Kidney tubule cell (primary cell): ENCODE measurements at regions not wholly inside any gene's neighbourhood (a gene's known extent, or its start where the extent isn't known, plus 50 kb on each side); places are given as distances from the start of the nearest gene placed in this dataset.
A peak's percentile ranks its signal among the peaks of the same experiment; 100 is the strongest.

Experiments
- DNase-seq: peaks from one replicate; pipeline ENCODE4 v3.0.0-alpha.2; 2018; ENCODE audit warnings: low spot score

GRCh38 chr12:84676787-84677186 lies 235.8 kb downstream of the SLC6A15 start:
- DNase-seq, result no peak

DNA sequence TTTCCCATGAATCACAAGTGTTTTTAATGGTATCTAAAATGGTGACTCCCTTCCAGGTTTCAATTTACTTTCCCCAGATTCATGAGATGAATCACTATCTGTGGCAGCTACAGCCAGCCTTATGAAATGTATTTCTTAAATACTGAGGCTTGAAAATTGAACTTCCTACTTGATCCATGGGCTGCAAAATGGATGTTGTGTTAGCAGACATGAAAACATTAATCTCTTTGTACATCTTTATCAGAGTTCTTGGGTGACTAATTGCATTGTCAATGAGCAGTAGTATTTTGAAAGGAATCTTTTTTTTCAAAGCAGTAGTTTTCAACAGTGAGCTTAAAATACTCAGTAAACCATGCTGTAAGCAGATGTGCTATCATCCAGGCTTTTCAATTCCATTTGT lies 250.8 kb downstream of the SLC6A15 start:
- DNase-seq, result no peak

DNA sequence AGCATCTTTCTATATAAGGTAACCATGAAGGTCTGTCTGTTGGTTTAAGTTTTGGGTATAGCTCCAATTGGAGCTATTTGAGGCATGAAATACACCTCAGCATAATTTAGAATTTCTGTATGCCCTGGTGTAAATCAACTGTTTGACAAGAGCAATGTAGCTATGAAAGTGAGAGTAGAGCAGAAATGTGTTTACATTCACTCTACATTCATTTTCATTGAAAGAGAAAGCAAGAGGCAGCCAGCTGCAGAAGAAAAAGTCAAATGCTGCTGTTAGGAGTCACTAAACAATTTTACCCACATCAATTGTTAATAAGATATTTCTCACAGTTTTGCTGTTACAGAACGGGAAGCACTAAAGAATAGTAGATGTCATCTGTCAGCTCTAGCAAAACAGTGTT lies 252.5 kb downstream of the SLC6A15 start:
- DNase-seq, result no peak

DNA sequence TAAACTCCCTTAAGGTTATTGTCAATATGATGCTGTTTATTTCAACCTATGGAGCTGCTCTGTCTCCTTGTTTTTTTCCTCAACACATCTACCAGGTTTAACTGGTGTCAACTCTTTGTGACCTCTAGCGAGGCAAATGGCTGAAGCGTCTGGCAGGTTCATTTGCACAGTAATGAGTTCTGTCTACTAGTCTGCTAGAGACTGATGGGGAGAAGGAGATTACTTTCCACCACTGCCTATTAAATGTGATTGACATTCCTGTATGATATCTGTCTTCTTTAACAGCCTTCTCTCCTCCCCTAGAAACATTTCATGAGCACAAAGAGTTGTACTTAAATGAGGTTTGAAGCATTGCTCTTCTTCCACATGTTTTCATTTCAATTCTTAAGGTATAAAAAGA lies 253.7 kb downstream of the SLC6A15 start:
- no peak for DNase-seq

DNA sequence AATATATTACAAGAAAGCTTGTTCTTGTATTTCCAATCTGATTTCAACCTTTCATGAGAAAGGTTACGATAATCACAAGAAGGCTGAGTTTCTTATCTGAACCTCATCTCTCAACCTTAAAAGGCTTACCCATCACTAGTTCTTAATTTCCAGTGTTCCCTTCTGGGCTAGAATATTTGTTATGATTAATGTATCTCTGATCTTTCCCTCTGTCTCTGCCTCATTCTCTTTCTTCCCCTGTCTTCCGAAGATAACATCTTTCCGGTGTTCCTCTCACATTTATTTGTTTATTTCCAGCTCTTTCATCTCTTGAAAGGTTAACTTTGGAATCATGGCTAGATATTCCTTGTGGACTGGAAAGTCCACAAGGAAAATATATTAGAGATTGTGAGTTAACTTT lies 255.9 kb downstream of the SLC6A15 start:
- no peak for DNase-seq

GRCh38 chr12:84653482-84653881 lies 259.1 kb downstream of the SLC6A15 start:
- no peak for DNase-seq

GRCh38 chr12:84648425-84648824 lies 264.2 kb downstream of the SLC6A15 start:
- no peak for DNase-seq

- no peak for DNase-seq
Observed at GRCh38 chr12:84644908-84645307, 267.7 kb downstream of the SLC6A15 start.

DNA sequence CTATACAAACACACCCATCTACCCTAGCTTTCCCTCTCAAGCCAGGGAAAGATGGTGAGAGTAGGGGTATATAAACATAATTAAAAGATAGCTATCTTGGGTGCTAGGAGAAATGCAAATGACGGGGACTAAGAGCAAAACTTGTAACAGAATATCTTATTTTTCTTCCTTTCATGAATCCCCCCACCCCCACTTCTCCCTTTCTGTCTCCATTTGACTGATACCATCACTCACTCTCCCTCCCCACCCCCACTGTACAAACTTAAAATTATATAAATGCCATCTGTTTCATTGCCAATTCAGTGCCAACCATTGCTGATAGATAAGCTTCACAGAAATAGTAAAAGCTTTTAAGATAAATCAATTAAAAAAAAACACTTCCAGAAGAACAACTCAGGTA lies 268.6 kb downstream of the SLC6A15 start:
- no peak for DNase-seq

- no peak for DNase-seq
Observed at GRCh38 chr12:84641940-84642545, 270.6 kb downstream of the SLC6A15 start.

DNA sequence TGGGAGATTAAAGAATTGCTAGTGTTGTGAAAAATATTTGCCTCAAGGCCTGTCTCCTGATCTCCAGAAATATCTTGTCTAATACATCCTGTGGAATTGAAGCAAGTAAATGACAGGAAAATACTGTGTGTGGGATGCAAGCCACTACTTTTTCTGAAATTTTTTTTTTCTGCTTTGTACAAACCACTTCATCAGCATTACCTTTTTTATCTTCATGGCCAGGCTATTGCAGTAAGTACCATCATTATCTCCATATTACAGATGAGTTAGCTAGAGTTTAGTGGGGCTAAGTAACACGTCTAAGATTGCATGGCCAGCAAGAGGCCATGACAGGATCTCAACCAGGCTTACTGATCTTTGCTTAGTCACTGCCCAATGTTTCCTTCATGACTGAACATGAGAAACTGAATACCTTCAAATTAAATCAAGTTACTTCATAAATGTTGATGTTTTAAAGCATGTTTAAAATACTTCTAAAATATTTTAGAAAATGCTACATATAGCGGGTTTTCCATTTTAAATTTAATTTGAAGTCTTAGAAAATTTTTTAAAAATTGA lies 273.7 kb downstream of the SLC6A15 start:
- peak; percentile 8 for DNase-seq

GRCh38 chr12:84637926-84638325 lies 274.7 kb downstream of the SLC6A15 start:
- DNase-seq, result peak; percentile 11

GRCh38 chr12:84636801-84637290 lies 275.8 kb downstream of the SLC6A15 start:
- peak; percentile 22 for DNase-seq

DNA sequence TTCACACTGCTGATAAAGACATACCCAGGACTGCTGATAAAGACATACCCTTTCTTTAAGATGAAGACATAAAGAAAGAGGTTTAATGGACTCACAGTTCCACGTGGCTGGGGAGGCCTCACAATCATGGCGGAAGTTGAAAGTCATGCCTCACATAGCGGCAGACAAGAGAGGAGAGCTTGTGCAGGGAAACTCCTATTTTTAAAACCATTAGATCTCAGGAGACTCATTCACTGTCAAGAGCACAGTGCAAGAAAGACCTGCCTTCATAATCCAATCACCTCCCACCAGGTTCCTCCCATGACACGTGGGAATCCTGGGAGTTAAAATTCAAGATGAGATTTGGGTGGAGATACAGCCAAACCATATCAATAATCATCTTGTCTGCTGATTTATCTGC lies 278.1 kb downstream of the SLC6A15 start:
- no peak for DNase-seq

DNA sequence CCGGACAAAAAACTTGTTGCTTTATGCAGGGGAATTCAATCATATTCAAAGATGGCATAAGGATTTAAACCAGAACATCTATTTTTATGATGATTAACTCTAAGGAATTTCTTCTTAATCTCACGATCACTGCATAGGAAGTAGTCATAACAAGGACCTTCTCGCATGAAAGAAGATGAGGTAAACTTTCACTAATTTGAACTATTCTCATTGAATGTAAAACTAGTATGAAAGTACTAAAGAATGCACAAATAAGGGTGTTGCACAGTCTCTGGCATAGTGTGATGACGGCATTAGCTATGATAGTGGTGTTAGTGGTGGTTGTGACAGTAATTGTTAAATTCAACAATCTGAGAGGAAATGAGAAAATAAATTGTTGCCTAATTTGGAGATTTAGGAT lies 280.0 kb downstream of the SLC6A15 start:
- peak; percentile 80 for DNase-seq

- no peak for DNase-seq
Observed at GRCh38 chr12:84631020-84631419, 281.6 kb downstream of the SLC6A15 start.

GRCh38 chr12:84627593-84627992 lies 285.0 kb downstream of the SLC6A15 start:
- DNase-seq, result no peak

DNA sequence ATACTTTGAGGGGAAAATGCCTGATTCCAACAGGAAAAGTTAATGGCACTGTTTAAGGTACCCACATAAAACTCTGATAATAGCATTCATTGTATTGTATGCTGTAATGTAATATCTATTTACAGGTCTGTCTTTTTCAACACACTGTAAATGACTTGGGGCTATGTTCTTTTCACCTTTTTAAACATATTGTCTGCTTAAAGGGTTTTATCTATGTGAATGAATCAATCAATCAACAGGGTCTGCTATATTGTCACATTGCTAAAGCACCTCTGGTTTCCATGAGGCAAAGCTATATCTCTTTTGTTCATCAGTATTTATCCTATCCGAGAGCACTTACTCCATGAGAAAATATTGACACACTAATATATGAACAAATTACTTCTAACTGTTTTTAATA lies 288.0 kb downstream of the SLC6A15 start:
- no peak for DNase-seq

- DNase-seq, result no peak
Observed at GRCh38 chr12:84619053-84619571, 293.5 kb downstream of the SLC6A15 start.

DNA sequence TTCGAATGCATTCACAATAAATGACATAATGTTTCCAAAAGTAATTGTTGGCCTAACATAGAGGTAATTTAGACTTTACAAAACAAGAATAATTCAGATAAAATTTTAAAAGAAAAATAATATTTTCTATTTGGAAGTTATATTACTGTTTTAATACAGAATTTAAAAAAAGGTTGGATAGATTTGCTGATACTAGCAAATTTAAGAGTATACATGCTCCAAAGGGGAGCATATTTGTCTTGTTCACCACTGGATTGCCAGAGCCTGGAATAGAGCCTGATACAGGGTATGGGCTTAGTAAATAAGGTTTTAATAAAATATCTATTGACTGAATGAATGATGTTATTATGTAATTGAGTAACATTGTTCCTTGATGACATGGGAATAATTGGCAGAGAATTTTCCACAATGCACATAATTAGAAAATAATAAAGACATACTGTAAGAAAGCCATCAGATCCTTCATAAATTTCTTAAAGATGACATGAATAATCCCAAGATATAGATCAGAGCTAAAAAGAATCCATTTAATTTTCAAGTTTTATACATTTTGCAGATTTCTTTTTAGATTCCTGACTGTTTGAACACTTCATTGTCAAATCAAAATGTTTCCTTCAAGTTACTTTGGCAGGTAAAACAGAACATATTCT lies 305.3 kb downstream of the SLC6A15 start:
- DNase-seq, result no peak

- DNase-seq, result no peak
Observed at GRCh38 chr12:84605983-84606382, 306.6 kb downstream of the SLC6A15 start.

- no peak for DNase-seq
Observed at GRCh38 chr12:84604551-84604950, 308.0 kb downstream of the SLC6A15 start.

DNA sequence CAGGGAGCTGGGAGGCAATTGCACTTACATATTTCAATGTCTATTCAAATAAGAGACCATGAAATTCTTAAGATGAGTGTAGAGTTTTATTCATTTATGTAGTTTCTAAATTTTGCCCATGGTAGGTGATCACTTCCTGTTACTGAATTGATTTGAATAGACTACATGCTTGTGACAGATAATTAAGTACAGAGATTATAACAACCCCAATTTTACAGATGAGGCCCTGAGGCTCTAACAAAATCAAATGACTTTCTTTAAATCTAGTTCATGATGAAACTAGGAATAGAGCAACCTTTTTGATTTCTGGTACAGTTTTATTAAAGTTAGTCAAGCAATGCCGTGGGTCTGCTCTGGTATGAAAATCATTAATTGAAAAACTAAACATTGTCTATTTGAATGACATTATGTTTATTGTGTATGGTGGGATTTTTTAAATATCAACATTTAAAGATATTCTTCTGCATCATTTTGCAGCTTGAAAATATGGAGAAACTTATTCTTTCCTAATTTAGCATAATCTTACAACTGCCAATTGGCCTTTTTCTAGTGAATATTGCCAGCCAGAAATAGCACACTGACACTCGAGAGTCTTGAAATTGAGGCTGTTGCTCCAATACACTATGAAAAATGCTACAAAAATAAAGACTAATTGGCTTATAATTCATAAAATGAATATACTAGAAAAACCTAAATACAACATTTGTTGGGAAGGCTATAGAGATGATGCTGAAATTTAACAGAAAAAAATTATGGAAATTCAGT lies 308.9 kb downstream of the SLC6A15 start:
- DNase-seq, result no peak
